ENCODE measurements at regions not wholly inside any gene's neighbourhood (a gene's known extent, or its start where the extent isn't known, plus 50 kb on each side); places are given as distances from the start of the nearest gene placed in this dataset.

GRCh38 chrX:4450177-4450576 is 736.7 kb upstream of the PRKX start:
- DNase-seq (no peak), FAIRE-seq (no peak)
- Histone ChIP-seq H3K4me1 (ENCODE audit: control insufficient read depth in 2 of 3, insufficient read depth in 2 of 3, low read depth in 1 of 3, low read length in 3 of 3) (no peaks in the 10 kb centered on the region), H3K9me3 (ENCODE audit: control insufficient read depth in 2 of 3, insufficient read depth in 1 of 3, low read length in 3 of 3) (no peaks in the 10 kb centered on the region), H3K9ac (ENCODE audit: low read length in 3 of 3) (no peak overlapping the region), H3K36me3 (ENCODE audit: control insufficient read depth in 2 of 3, insufficient read depth in 3 of 3, low read length in 3 of 3) (no peaks in the 10 kb centered on the region), H3K27me3 (ENCODE audit: control insufficient read depth, insufficient read depth, low read length) (no peaks in the 10 kb centered on the region), H3K4me3 (ENCODE audit: low read length in 3 of 3) (no peak overlapping the region), H3K27ac (ENCODE audit: low read depth in 2 of 2, low read length in 2 of 2) (no peak overlapping the region)
- TF ChIP-seq, protein P1, sequence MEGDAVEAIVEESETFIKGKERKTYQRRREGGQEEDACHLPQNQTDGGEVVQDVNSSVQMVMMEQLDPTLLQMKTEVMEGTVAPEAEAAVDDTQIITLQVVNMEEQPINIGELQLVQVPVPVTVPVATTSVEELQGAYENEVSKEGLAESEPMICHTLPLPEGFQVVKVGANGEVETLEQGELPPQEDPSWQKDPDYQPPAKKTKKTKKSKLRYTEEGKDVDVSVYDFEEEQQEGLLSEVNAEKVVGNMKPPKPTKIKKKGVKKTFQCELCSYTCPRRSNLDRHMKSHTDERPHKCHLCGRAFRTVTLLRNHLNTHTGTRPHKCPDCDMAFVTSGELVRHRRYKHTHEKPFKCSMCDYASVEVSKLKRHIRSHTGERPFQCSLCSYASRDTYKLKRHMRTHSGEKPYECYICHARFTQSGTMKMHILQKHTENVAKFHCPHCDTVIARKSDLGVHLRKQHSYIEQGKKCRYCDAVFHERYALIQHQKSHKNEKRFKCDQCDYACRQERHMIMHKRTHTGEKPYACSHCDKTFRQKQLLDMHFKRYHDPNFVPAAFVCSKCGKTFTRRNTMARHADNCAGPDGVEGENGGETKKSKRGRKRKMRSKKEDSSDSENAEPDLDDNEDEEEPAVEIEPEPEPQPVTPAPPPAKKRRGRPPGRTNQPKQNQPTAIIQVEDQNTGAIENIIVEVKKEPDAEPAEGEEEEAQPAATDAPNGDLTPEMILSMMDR (IDR thresholded peaks at IDR 0.05; ENCODE audit: borderline replicate concordance, extremely low read depth, insufficient read depth) = no peak
- intact Hi-C loops (cut with DNase I) = no loop called here

DNA sequence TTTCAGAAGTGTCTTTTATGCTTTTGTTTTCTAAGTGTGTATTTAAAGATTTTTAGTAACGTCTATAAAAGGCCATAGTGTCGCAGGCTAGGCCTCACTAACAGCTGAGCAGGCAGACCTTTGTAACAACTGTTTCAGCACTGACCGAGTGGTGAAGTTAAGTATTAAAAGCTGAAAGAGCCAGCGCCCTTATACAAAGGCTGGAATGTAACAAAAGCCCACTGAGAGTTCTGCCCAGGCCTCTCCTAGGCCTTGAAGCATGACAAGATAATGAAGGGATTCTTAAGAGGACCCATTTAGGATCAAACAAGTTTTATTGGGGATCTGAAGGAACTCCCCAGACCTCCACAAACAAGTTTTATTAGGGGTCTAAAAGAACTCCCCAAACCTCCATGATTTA is 722.5 kb upstream of the PRKX start:
- intact Hi-C loops (cut with DNase I) = no loop called here
- Histone ChIP-seq H3K36me3 (ENCODE audit: control insufficient read depth in 2 of 3, insufficient read depth in 3 of 3, low read length in 3 of 3) (no peaks in the 10 kb centered on the region), H3K4me1 (ENCODE audit: control insufficient read depth in 2 of 3, insufficient read depth in 2 of 3, low read depth in 1 of 3, low read length in 3 of 3) (no peaks in the 10 kb centered on the region), H3K4me3 (ENCODE audit: low read length in 3 of 3) (no peak overlapping the region), H3K27ac (ENCODE audit: low read depth in 2 of 2, low read length in 2 of 2) (no peak overlapping the region), H3K9ac (ENCODE audit: low read length in 3 of 3) (no peak overlapping the region), H3K9me3 (ENCODE audit: control insufficient read depth in 2 of 3, insufficient read depth in 1 of 3, low read length in 3 of 3) (no peaks in the 10 kb centered on the region), H3K27me3 (ENCODE audit: control insufficient read depth, insufficient read depth, low read length) (no peaks in the 10 kb centered on the region)
- FAIRE-seq = no peak
- TF ChIP-seq, protein P1 (IDR thresholded peaks at IDR 0.05; ENCODE audit: borderline replicate concordance, extremely low read depth, insufficient read depth) = no peak
- peak in 2 of 5 donors; percentile 2 to 3 for DNase-seq

GRCh38 chrX:4397471-4397870 is 684.0 kb upstream of the PRKX start:
- H3K36me3 ChIP-seq (ENCODE audit: control insufficient read depth in 2 of 3, insufficient read depth in 3 of 3, low read length in 3 of 3) = no peaks in the 10 kb centered on the region
- H3K27me3 ChIP-seq (ENCODE audit: control insufficient read depth, insufficient read depth, low read length) = no peaks in the 10 kb centered on the region
- no peaks in the 10 kb centered on the region for H3K9me3 ChIP-seq (ENCODE audit: control insufficient read depth in 2 of 3, insufficient read depth in 1 of 3, low read length in 3 of 3)
- no peak overlapping the region for H3K9ac ChIP-seq (ENCODE audit: low read length in 3 of 3)
- H3K4me1 ChIP-seq (ENCODE audit: control insufficient read depth in 2 of 3, insufficient read depth in 2 of 3, low read depth in 1 of 3, low read length in 3 of 3) = no peaks in the 10 kb centered on the region
- FAIRE-seq = no peak
- intact Hi-C loops (cut with DNase I) = no loop called here
- H3K4me3 ChIP-seq (ENCODE audit: low read length in 3 of 3) = no peak overlapping the region
- H3K27ac ChIP-seq (ENCODE audit: low read depth in 2 of 2, low read length in 2 of 2) = no peak overlapping the region
- DNase-seq = no peak
- TF ChIP-seq, protein P1 (IDR thresholded peaks at IDR 0.05; ENCODE audit: borderline replicate concordance, extremely low read depth, insufficient read depth) = no peak

DNA sequence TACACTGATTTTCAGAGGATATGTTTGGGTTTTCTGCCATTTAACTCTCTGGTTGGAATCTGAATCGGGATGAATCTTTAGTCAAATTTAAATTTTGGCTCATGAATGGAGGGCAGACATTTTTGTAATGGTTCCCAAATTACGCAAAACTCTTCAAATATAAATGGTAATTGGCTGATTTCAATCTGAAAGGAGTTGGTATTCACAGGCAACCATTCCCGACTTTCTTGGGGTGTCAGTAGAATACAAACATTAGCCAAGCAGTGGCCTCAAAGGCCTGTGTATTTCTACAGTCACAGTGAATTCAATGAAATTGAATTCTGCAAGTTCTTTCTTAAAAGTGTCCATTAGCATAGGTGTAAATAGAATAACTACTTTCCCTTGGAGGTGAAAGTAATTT is 668.8 kb upstream of the PRKX start:
- H3K36me3 ChIP-seq (ENCODE audit: control insufficient read depth in 2 of 3, insufficient read depth in 3 of 3, low read length in 3 of 3) = no peaks in the 10 kb centered on the region
- H3K27me3 ChIP-seq (ENCODE audit: control insufficient read depth, insufficient read depth, low read length) = no peaks in the 10 kb centered on the region
- intact Hi-C loops (cut with DNase I) = no loop called here
- no peak overlapping the region for H3K27ac ChIP-seq (ENCODE audit: low read depth in 2 of 2, low read length in 2 of 2)
- no peak for FAIRE-seq
- no peak for DNase-seq
- H3K4me1 ChIP-seq (ENCODE audit: control insufficient read depth in 2 of 3, insufficient read depth in 2 of 3, low read depth in 1 of 3, low read length in 3 of 3) = no peaks in the 10 kb centered on the region
- no peak overlapping the region for H3K9ac ChIP-seq (ENCODE audit: low read length in 3 of 3)
- TF ChIP-seq, protein P1 (IDR thresholded peaks at IDR 0.05; ENCODE audit: borderline replicate concordance, extremely low read depth, insufficient read depth) = no peak
- H3K4me3 ChIP-seq (ENCODE audit: low read length in 3 of 3) = no peak overlapping the region
- peaks cover 0 to 4% (median 0%) of the 10 kb centered on the region in 3 donors for H3K9me3 ChIP-seq (ENCODE audit: control insufficient read depth in 2 of 3, insufficient read depth in 1 of 3, low read length in 3 of 3)
